ENCODE measurements at regions not wholly inside any gene's neighbourhood (a gene's known extent, or its start where the extent isn't known, plus 50 kb on each side); places are given as distances from the start of the nearest gene placed in this dataset.

- TF ChIP-seq SP2 (IDR thresholded peaks at IDR 0.05; ENCODE audit: low read length) (no peak), RXRA (IDR thresholded peaks at IDR 0.05; ENCODE audit: insufficient read depth, low read depth, low read length) (no peak), TEAD4 (IDR thresholded peaks at IDR 0.05; ENCODE audit: low read depth, low read length) (no peak), HDAC6 (IDR thresholded peaks at IDR 0.05; ENCODE audit: low read depth, low read length) (no peak), BACH1 (IDR thresholded peaks at IDR 0.05; ENCODE audit: low read length) (no peak)
These were observed 65.5 kb upstream of the CREB5 start (continued) for GRCh38 chr7:28346676-28347363.

Data from H1 (cell line).